ENCODE measurements at regions not wholly inside any gene's neighbourhood (a gene's known extent, or its start where the extent isn't known, plus 50 kb on each side); places are given as distances from the start of the nearest gene placed in this dataset.

DNA sequence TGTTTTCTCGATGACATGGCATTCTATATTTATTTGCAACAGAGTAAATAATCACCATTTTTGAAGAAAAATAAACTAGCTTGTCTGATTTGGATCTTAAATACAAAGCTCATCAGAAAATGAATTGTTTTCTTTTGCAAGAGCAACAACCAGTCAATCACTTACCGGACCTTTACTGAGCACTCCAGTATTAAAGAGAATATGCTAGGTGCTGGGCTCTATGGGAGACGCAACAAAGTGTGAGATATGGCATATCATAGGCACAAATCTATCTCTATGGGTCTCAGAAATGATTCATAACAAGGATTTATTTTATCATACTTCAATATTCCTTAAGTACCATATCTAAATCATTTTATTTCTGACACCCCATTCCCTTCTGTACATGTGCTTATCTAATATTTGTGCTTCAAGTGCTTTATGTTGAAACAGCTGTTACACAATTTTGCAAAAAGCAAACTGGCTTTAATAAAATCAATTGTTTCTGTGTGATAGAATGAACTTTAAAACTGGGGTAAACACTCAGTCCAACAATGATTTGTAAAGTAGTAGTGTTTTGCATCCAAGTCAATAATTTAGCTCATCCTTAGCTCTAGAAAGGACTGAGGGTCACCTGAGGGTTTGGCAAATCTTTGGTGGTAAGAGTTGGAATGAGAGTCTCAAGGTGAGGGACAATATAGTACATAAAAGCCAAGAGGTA, 88.4 kb upstream of the SPANXB1 start:
- no peak overlapping the region for H3K4me3 ChIP-seq (ENCODE audit: low read length)
- no peaks in the 10 kb centered on the region for H4K20me1 ChIP-seq (ENCODE audit: insufficient read depth, low read length)
- H2AFZ ChIP-seq (ENCODE audit: low read depth, low read length) = no peak overlapping the region
- peaks cover 6% of the 10 kb centered on the region; the same call in 1 of the 2 replicates for H3K27me3 ChIP-seq (ENCODE audit: low read depth, low read length)
- no peak overlapping the region for H3K27ac ChIP-seq (ENCODE audit: low read length)
- H3K9me3 ChIP-seq (ENCODE audit: insufficient read depth, low read length) = no peaks in the 10 kb centered on the region
- H3K79me2 ChIP-seq (ENCODE audit: low read length) = no peaks in the 10 kb centered on the region
- no peaks in the 10 kb centered on the region for H3K36me3 ChIP-seq (replicated peaks; ENCODE audit: low read depth, low read length)
- peaks cover 24% of the 10 kb centered on the region for H3K4me1 ChIP-seq (ENCODE audit: low read length)
- no peak overlapping the region for H3K9ac ChIP-seq (ENCODE audit: low read length)
- no peak for TF ChIP-seq EZH2phosphoT487 (IDR thresholded peaks at IDR 0.05; ENCODE audit: low read depth)
- TF ChIP-seq, protein P1, sequence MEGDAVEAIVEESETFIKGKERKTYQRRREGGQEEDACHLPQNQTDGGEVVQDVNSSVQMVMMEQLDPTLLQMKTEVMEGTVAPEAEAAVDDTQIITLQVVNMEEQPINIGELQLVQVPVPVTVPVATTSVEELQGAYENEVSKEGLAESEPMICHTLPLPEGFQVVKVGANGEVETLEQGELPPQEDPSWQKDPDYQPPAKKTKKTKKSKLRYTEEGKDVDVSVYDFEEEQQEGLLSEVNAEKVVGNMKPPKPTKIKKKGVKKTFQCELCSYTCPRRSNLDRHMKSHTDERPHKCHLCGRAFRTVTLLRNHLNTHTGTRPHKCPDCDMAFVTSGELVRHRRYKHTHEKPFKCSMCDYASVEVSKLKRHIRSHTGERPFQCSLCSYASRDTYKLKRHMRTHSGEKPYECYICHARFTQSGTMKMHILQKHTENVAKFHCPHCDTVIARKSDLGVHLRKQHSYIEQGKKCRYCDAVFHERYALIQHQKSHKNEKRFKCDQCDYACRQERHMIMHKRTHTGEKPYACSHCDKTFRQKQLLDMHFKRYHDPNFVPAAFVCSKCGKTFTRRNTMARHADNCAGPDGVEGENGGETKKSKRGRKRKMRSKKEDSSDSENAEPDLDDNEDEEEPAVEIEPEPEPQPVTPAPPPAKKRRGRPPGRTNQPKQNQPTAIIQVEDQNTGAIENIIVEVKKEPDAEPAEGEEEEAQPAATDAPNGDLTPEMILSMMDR (IDR thresholded peaks at IDR 0.05; ENCODE audit: low read depth, low read length) = no peak
- H3K4me2 ChIP-seq (ENCODE audit: low read length) = no peak overlapping the region

DNA sequence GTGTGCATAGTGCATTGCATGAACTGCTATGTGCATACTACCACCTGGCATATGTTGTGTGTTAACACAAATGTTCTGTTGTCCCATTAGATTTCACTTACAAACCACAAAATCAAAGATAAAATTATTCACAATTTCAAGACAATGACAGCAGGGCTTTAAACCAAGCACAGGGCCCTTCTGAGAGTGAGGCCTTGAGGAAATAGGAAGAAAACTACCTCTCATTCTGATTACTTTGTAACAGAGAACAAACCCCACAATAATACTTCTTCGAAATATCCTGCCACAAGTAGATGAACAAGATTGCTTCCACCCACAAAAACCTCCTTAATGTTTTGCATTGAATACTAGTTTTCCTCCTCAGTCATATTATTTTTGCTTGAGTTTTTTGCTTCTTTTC, 85.5 kb upstream of the SPANXB1 start:
- Histone ChIP-seq H3K9ac (ENCODE audit: low read length) (no peak overlapping the region), H3K27ac (ENCODE audit: low read length) (peak overlapping the region; percentile 64), H4K20me1 (ENCODE audit: insufficient read depth, low read length) (no peaks in the 10 kb centered on the region), H3K4me1 (ENCODE audit: low read length) (peaks cover 24% of the 10 kb centered on the region), H3K79me2 (ENCODE audit: low read length) (no peaks in the 10 kb centered on the region), H3K4me2 (ENCODE audit: low read length) (peak overlapping the region; percentile 59), H2AFZ (ENCODE audit: low read depth, low read length) (no peak overlapping the region), H3K4me3 (ENCODE audit: low read length) (peak overlapping the region; percentile 51), H3K9me3 (ENCODE audit: insufficient read depth, low read length) (no peaks in the 10 kb centered on the region), H3K27me3 (ENCODE audit: low read depth, low read length) (peaks cover 6% of the 10 kb centered on the region; the same call in 1 of the 2 replicates), H3K36me3 (replicated peaks; ENCODE audit: low read depth, low read length) (no peaks in the 10 kb centered on the region)
- TF ChIP-seq, protein P1 (IDR thresholded peaks at IDR 0.05; ENCODE audit: low read depth, low read length) = no peak
- no peak for TF ChIP-seq EZH2phosphoT487 (IDR thresholded peaks at IDR 0.05; ENCODE audit: low read depth)

DNA sequence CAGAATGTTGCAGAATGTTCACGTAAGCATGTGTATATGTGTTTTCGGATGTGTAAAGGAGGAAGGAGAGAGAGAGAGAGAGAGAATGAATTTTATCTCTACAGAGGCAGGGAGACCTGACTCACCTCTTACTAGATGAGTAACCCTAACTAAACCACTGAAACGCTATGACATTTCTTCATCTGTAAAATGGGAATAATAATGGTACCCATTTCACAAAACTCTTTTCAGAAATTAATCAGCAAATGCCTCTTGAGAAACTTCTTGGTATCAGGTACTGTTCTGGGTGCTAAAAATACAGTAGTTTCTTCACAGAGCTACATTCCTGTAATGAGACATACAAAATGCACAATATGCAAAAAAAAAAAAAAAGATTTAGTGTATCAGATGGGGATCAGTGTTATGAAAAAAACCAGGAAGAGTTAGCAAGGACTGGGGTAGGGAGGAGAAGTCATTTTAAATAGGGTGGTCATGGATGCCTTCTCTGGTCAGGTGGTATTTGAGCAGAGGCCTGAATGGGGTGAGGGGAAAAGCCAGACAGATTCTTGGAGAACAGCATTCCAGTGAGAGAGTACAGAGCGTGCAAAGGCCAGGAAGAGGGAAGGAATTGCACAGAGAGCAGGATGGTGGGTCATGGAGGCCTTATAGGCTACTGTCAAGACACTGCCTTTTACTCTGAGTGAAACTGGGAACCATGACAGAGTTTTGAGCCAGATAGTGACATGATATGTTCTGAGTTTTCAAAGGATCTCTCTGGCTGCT, 84.9 kb upstream of the SPANXB1 start:
- Histone ChIP-seq H3K27ac (ENCODE audit: low read length) (peak overlapping the region; percentile 64), H3K36me3 (replicated peaks; ENCODE audit: low read depth, low read length) (no peaks in the 10 kb centered on the region), H3K9ac (ENCODE audit: low read length) (peak overlapping the region; percentile 32; the same call in 1 of the 2 replicates), H3K4me3 (ENCODE audit: low read length) (peak overlapping the region; percentile 51), H3K4me1 (ENCODE audit: low read length) (peaks cover 24% of the 10 kb centered on the region), H4K20me1 (ENCODE audit: insufficient read depth, low read length) (no peaks in the 10 kb centered on the region), H3K9me3 (ENCODE audit: insufficient read depth, low read length) (no peaks in the 10 kb centered on the region), H2AFZ (ENCODE audit: low read depth, low read length) (0 out of 2 replicates have a peak overlapping the region, but pooled peaks have one; percentile 35), H3K79me2 (ENCODE audit: low read length) (no peaks in the 10 kb centered on the region), H3K27me3 (ENCODE audit: low read depth, low read length) (peaks cover 6% of the 10 kb centered on the region; the same call in 1 of the 2 replicates), H3K4me2 (ENCODE audit: low read length) (peak overlapping the region; percentile 59)
- TF ChIP-seq, protein P1 (IDR thresholded peaks at IDR 0.05; ENCODE audit: low read depth, low read length) = no peak
- TF ChIP-seq EZH2phosphoT487 (IDR thresholded peaks at IDR 0.05; ENCODE audit: low read depth) = 0 out of 2 replicates have a peak, but pooled peaks have one; percentile 70
